Kidney glomerular epithelial cell (primary cell): ENCODE measurements at regions not wholly inside any gene's neighbourhood (a gene's known extent, or its start where the extent isn't known, plus 50 kb on each side); places are given as distances from the start of the nearest gene placed in this dataset.

Experiments
- DNase-seq: peaks from one replicate; lab custom pipeline; 2025; lab: John Stamatoyannopoulos, UW

GRCh38 chr11:113581713-113582112 is 106.5 kb upstream of the DRD2 start:
- no peak for DNase-seq

DNA sequence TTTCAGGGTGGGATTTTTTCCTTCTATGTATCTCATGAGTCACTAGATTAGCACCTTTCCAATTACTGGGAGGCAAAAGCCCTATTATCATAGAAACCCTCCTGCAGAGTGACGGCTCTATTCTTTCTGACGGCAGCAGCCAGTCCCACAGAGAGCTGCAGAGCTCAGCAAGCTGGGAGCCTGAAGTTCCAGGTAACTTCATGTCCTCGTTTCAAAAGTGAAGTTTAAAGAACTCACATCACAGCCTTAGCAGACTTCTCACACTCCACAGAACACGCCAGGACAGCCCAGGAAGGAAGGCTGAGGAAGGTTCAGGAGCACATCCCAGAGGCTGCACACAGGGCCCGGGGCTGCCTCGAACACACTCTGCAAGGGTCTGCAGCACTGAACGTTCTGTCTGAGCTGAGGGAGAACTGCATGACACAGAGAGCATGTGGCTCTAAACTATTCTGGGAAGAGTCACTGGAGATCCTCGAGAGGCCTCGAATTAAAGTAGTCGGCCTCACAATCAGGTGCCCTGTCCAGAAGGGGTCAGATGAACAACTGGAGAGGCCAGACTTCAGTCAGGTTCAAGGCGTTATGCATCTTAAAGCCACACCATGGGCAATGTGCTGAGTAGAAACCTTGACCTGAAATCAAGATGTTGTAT is 104.2 kb upstream of the DRD2 start:
- no peak for DNase-seq

DNA sequence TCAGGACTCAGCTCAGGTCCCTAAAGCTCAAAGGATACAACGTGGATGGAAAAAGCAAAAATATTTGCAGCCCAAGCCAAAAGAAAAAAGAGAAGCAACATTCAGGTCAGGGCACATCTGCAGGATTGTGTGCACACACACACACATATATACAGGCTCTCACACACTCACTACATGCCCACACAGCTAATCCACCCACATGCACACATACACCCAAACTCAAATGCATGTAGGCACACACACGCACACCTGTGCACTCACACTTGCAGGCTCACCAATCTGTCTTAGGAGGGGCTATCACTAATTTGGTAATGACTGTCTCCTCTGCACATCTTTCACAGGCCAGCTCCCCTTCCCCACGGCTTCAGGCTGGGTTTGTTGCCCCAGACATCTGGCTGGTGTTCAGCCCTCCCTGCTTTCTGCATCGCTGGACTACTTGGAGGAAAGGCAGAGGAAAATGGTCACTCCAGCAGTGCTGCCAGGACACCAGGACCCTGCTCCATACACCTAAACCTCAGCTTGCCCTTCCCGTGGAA is 103.6 kb upstream of the DRD2 start:
- no peak for DNase-seq

DNA sequence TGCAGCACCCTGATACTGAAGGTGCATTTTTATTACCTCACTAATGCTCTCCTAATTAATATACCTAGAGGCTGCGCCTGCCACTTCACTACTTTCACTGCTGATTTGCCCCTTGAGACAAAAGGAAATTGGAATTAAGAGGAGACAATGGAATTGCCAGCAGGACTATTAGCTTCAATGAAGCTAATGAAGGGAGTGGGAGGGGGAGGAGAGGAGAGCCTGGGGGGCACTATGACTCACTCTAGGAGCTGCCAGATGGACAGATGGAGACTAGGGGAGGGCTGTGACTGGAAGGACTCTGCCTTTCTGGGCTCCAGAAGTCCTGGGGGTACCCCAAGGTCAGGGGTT is 102.8 kb upstream of the DRD2 start:
- DNase-seq, result no peak

DNA sequence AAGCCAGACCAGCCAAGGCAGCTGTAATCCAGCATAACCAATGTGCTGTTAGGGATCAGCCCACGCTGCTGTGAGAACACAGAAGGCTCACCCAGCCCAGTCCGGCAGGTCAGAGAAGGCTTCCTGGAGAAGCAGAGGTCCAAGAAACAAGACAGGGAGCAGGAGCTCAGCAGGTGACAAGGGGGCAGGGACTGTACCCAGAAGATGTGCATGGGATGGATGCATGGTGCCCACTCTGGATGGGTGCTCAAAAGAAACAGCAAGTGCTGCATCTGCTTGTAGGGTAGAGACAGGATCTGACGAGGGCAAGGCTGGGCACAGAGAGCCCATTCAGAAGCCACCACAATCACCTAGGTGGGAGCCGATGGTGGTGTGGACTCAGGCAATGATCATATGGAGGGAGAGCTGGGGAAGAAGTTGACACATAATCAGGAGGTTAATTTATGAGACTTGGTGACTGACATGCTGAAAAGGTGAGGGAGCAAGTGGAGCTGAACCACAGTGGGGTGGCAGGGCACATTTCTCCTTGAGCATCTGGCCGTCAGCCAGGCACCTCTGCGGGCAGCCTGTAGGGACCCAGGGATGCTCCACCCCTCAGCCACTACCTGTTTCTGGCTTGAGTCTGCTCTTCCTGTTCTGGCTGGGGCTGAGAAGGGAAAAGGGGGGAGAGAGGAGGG is 102.3 kb upstream of the DRD2 start:
- DNase-seq, result peak; percentile 1

DNA sequence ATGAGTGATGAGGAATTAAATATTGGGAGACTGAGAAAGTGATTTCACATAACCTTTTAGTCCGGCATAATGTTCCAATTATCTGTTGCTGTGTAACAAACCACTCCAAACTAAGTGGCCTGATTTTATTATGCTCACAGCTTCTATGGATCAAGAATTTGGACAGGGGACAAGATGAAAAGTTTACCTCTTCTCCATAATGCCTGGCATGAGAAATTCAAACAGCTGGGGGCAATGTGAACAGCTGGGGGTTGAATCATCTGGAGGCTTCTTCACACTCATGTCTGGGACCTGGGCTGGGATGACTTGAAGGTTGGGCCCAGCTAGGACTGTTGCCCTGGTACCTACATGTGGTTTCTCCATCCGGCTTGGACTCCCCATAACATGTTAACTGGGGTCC is 99.4 kb upstream of the DRD2 start:
- no peak for DNase-seq

GRCh38 chr11:113574171-113574570 is 99.0 kb upstream of the DRD2 start:
- no peak for DNase-seq

- DNase-seq, result no peak
Observed at GRCh38 chr11:113572136-113572735, 97.0 kb upstream of the DRD2 start.

DNA sequence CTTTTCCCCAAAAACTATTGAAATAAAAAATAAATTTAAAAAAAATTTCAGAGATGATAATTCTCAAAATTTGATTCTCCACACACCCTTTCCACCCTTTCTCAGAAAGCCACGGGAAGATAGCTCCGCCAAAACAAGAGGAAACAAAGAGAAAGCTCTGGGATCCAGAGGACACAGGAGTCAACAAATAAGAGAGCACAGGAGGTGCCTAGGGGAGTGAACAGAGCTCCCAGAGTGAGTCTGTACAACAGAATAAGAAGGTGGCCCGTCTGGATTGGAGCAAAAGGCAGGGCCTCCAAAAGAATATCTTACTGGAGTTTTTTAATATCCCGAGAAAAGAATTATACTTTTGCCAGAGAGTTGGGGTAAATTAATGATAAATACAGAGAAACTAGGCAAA is 96.3 kb upstream of the DRD2 start:
- no peak for DNase-seq

DNA sequence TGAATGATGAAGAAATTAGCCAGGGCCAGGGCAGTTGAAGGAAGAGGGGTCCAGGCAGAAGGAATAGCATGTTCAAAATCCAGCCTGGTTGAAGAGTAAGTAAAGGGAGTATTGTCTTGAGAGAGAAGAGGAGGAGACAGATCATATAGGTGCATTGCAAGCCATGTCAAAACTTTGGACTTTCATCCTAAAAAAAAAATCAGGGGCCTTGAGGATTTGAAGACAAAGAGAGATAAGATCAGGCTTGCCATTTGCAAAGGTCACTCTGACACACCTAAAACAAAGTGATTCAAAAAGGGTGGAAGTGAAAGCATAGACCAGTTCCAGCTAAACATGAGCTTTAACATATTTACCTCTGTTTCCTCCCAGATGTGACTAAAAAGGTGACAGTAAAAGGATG is 95.7 kb upstream of the DRD2 start:
- DNase-seq, result no peak

GRCh38 chr11:113569391-113569790 is 94.2 kb upstream of the DRD2 start:
- DNase-seq, result no peak

DNA sequence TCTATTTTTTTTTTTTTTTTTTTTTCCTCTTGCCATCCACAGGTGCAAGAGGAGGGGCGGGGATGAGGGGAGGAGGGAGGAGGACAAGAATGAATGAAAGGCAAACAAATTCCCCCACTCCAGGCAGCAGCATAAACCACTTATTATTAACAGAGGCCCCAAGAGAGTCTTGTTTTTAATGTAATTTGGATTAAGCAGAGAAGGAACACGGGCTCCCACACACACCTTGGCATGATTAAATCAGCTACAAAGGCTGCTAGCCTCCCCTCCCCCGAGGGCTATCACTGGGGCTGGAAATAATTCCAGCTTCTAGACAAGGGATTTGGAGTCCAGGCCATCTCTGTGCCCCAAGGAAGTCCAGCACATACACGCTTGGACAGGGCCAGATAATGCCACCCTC is 93.4 kb upstream of the DRD2 start:
- no peak for DNase-seq

- no peak for DNase-seq
Observed at GRCh38 chr11:113567867-113568544, 92.8 kb upstream of the DRD2 start.

- DNase-seq, result no peak
Observed at GRCh38 chr11:113567097-113567496, 91.9 kb upstream of the DRD2 start.

- no peak for DNase-seq
Observed at GRCh38 chr11:113564527-113565130, 89.4 kb upstream of the DRD2 start.

GRCh38 chr11:113563766-113564526 is 88.7 kb upstream of the DRD2 start:
- DNase-seq, result no peak

GRCh38 chr11:113562981-113563461 is 87.8 kb upstream of the DRD2 start:
- no peak for DNase-seq

DNA sequence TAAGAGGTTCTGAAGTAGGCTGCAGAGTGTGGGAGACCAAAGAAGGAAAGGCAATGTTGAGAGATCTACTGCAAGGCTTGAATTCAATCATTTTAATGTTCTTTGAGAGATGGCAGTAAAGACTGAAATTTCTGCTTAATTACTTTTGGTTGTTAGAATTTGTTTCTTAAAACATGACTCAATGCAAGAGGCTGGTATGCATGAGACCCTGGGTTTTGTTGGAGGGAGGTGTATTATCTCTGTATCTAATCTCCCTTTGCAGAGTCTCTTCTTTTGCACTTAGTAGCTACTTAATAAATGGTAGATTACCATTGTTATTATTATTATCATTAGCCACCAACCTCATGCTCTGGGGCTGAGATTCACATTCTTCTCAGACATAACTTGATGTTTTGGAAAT is 87.4 kb upstream of the DRD2 start:
- no peak for DNase-seq

- no peak for DNase-seq
Observed at GRCh38 chr11:113557926-113558325, 82.7 kb upstream of the DRD2 start.

- DNase-seq, result no peak
Observed at GRCh38 chr11:113556036-113556435, 80.8 kb upstream of the DRD2 start.

- DNase-seq, result no peak
Observed at GRCh38 chr11:113555071-113555619, 79.9 kb upstream of the DRD2 start.
